ENCODE measurements at regions not wholly inside any gene's neighbourhood (a gene's known extent, or its start where the extent isn't known, plus 50 kb on each side); places are given as distances from the start of the nearest gene placed in this dataset.

DNA sequence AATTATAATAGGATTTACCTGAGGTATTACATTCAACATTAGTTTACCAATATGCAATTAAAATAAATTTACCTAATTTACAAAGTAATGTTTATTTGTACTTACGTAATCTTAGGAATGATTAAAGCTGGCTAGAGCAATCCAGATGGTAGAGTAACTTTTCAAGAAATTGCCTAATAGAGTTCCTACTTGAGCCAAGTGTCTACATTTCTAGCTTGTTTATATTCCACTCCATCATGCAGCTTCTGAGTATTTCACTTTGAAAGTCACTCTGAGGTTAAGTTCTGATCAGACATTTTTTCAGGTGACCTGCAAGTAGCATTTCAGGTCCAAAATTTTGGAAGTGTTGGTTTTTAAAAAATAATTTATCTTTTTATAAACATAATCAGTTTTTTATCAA, 1080.7 kb downstream of the TRHDE start:
- intact Hi-C loops (cut with micrococcal nuclease; ENCODE audit: unreplicated experiment), result no loop called here
- no peaks in the 10 kb centered on the region for H3K9me3 ChIP-seq (ENCODE audit: control insufficient read depth, insufficient read depth, low read depth, low read length)
- H3K4me1 ChIP-seq (ENCODE audit: control insufficient read depth, insufficient read depth, low read length), result no peaks in the 10 kb centered on the region
- BruUV-seq (replicated peaks), result no TSS peak
- TF ChIP-seq, protein P1, sequence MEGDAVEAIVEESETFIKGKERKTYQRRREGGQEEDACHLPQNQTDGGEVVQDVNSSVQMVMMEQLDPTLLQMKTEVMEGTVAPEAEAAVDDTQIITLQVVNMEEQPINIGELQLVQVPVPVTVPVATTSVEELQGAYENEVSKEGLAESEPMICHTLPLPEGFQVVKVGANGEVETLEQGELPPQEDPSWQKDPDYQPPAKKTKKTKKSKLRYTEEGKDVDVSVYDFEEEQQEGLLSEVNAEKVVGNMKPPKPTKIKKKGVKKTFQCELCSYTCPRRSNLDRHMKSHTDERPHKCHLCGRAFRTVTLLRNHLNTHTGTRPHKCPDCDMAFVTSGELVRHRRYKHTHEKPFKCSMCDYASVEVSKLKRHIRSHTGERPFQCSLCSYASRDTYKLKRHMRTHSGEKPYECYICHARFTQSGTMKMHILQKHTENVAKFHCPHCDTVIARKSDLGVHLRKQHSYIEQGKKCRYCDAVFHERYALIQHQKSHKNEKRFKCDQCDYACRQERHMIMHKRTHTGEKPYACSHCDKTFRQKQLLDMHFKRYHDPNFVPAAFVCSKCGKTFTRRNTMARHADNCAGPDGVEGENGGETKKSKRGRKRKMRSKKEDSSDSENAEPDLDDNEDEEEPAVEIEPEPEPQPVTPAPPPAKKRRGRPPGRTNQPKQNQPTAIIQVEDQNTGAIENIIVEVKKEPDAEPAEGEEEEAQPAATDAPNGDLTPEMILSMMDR (IDR thresholded peaks at IDR 0.05), result no peak
- TF ChIP-seq POLR2AphosphoS5 (IDR thresholded peaks at IDR 0.05; ENCODE audit: low read depth, low read length) (no peak), TCF7L2 (IDR thresholded peaks at IDR 0.05; ENCODE audit: low read depth, low read length) (no peak), SIN3A (IDR thresholded peaks at IDR 0.05; ENCODE audit: borderline replicate concordance, insufficient read depth, low read depth, low read length) (no peak)
- TF ChIP-seq, protein P2, sequence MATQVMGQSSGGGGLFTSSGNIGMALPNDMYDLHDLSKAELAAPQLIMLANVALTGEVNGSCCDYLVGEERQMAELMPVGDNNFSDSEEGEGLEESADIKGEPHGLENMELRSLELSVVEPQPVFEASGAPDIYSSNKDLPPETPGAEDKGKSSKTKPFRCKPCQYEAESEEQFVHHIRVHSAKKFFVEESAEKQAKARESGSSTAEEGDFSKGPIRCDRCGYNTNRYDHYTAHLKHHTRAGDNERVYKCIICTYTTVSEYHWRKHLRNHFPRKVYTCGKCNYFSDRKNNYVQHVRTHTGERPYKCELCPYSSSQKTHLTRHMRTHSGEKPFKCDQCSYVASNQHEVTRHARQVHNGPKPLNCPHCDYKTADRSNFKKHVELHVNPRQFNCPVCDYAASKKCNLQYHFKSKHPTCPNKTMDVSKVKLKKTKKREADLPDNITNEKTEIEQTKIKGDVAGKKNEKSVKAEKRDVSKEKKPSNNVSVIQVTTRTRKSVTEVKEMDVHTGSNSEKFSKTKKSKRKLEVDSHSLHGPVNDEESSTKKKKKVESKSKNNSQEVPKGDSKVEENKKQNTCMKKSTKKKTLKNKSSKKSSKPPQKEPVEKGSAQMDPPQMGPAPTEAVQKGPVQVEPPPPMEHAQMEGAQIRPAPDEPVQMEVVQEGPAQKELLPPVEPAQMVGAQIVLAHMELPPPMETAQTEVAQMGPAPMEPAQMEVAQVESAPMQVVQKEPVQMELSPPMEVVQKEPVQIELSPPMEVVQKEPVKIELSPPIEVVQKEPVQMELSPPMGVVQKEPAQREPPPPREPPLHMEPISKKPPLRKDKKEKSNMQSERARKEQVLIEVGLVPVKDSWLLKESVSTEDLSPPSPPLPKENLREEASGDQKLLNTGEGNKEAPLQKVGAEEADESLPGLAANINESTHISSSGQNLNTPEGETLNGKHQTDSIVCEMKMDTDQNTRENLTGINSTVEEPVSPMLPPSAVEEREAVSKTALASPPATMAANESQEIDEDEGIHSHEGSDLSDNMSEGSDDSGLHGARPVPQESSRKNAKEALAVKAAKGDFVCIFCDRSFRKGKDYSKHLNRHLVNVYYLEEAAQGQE (IDR thresholded peaks at IDR 0.05; ENCODE audit: insufficient read depth in 1 of 2, low read depth in 2 of 2, low read length in 1 of 2), result no peak
- H3K27me3 ChIP-seq (ENCODE audit: control insufficient read depth, insufficient read depth, low read length), result no peaks in the 10 kb centered on the region
- no peak overlapping the region for H3K27ac ChIP-seq (ENCODE audit: low read length)
- POLR2A ChIA-PET, result no interaction called here
- CTCF ChIA-PET, result no interaction called here
- ATAC-seq (no peak), DNase-seq (ENCODE audit: low read depth, low spot score) (no peak)
- H3K4me3 ChIP-seq (ENCODE audit: low read depth in 2 of 2, low read length in 2 of 2), result no peak overlapping the region
- no peaks in the 10 kb centered on the region for H3K36me3 ChIP-seq (ENCODE audit: control insufficient read depth, insufficient read depth, low read length)
- in situ Hi-C loops (cut with HindIII; ENCODE audit: low pct_unique_long_range_greater_than_20kb, low sequenced_read_pairs), result no loop called here

DNA sequence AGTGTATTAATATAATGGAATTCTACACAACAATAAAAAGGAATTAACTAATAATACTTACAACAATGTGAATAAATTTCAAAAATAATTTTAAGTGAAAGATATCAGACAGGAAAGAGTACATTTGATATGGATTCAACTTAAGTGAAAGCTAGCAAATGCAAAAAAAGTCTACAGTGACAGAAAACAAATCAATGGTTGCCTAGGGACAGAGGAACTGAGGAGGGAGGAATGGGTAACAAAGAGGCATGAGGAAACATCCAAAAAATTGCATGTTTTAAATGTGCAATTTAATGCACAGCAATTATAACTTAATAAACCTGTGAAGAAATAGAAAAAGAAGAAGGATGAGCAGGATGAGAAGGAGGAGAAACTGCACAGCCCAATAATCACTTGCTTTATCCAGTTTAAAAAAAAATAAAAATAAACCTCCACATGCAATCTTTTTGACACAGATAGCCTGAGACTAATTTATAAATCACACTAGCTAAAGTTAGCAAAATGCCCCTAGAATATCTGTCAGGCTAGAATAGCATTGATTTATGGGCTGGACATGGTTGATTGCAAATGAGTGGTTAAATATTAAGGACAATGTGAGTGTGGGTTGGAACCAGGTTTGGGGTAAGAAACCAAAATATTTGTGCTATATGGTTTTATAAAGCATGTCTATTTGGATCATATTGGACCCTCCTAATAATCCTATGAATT, 1089.1 kb downstream of the TRHDE start:
- Histone ChIP-seq H3K36me3 (ENCODE audit: control insufficient read depth, insufficient read depth, low read length) (no peaks in the 10 kb centered on the region), H3K4me1 (ENCODE audit: control insufficient read depth, insufficient read depth, low read length) (no peaks in the 10 kb centered on the region), H3K9me3 (ENCODE audit: control insufficient read depth, insufficient read depth, low read depth, low read length) (no peaks in the 10 kb centered on the region), H3K4me3 (ENCODE audit: low read depth in 2 of 2, low read length in 2 of 2) (no peak overlapping the region), H3K27ac (ENCODE audit: low read length) (no peak overlapping the region), H3K27me3 (ENCODE audit: control insufficient read depth, insufficient read depth, low read length) (no peaks in the 10 kb centered on the region)
- ChIA-PET POLR2A (no interaction called here), CTCF (no interaction called here)
- intact Hi-C loops (cut with micrococcal nuclease; ENCODE audit: unreplicated experiment), result no loop called here
- no peak for DNase-seq (ENCODE audit: low read depth, low spot score)
- no peak for ATAC-seq
- TF ChIP-seq POLR2AphosphoS5 (IDR thresholded peaks at IDR 0.05; ENCODE audit: low read depth, low read length) (no peak), TCF7L2 (IDR thresholded peaks at IDR 0.05; ENCODE audit: low read depth, low read length) (no peak), SIN3A (IDR thresholded peaks at IDR 0.05; ENCODE audit: borderline replicate concordance, insufficient read depth, low read depth, low read length) (no peak)
- TF ChIP-seq, protein P2 (IDR thresholded peaks at IDR 0.05; ENCODE audit: insufficient read depth in 1 of 2, low read depth in 2 of 2, low read length in 1 of 2), result no peak
- TF ChIP-seq, protein P1 (IDR thresholded peaks at IDR 0.05), result no peak
- no TSS peak for BruUV-seq (replicated peaks)
- in situ Hi-C loops (cut with HindIII; ENCODE audit: low pct_unique_long_range_greater_than_20kb, low sequenced_read_pairs), result no loop called here

Measured in Panc1 (cell line).